Transverse colon (tissue), 3 donors: ENCODE measurements at regions not wholly inside any gene's neighbourhood (a gene's known extent, or its start where the extent isn't known, plus 50 kb on each side); places are given as distances from the start of the nearest gene placed in this dataset.

Source experiments
- EP300 ChIP-seq: sonication (generic); formaldehyde crosslinking; IDR thresholded peaks from one replicate; pipeline ENCODE4 v1.6.1; 2017; ENCODE audit warnings: antibody characterized with exemption, low read depth
- POLR2A ChIP-seq: fragments of 450-650 bp; IDR thresholded peaks from one replicate; pipeline ENCODE4 v1.6.1; 2016; ENCODE audit warnings: antibody characterized with exemption, mild to moderate bottlenecking, moderate library complexity
- TF ChIP-seq, protein P1 (sequence below), 5 experiments: fragments of 200-600 bp in 3 of 5; fragments of 450-650 bp in 2 of 5; sonication (generic) in 3 of 5; IDR thresholded peaks; 1 replicate in 2 of 5; 2 replicates in 3 of 5; pipeline ENCODE4 v1.5.1; 2016 to 2017; ENCODE audit warnings: antibody characterized with exemption in 5 of 5, inconsistent platforms in 3 of 5, mild to moderate bottlenecking in 2 of 5, moderate library complexity in 1 of 5

DNA sequence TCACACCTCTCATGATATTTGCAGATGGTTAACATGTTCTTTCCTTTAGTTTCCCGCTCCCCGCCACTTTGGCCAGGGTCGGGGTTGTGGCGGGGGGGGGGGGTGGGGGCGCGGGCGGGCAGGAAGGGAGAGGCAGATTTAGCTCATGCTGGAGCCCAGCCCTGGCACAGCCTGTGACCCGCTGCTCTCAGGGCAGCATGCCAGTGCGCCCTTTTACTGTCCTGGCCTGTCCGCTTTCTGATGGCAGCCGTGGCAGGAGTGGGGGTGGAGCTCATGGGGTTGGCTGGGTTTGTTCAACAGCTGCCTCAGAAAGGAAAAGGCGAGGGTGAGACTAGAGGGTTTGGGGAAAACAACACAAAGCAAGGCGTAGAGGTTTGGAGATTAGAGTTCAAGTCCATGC lies 56.1 kb downstream of the TNP1 start:
- TF ChIP-seq, protein P1, sequence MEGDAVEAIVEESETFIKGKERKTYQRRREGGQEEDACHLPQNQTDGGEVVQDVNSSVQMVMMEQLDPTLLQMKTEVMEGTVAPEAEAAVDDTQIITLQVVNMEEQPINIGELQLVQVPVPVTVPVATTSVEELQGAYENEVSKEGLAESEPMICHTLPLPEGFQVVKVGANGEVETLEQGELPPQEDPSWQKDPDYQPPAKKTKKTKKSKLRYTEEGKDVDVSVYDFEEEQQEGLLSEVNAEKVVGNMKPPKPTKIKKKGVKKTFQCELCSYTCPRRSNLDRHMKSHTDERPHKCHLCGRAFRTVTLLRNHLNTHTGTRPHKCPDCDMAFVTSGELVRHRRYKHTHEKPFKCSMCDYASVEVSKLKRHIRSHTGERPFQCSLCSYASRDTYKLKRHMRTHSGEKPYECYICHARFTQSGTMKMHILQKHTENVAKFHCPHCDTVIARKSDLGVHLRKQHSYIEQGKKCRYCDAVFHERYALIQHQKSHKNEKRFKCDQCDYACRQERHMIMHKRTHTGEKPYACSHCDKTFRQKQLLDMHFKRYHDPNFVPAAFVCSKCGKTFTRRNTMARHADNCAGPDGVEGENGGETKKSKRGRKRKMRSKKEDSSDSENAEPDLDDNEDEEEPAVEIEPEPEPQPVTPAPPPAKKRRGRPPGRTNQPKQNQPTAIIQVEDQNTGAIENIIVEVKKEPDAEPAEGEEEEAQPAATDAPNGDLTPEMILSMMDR (IDR thresholded peaks at IDR 0.05) = no peak
- TF ChIP-seq EP300 (no peak), POLR2A (no peak)
